Thyroid gland (tissue), 4 donors: ENCODE measurements at regions not wholly inside any gene's neighbourhood (a gene's known extent, or its start where the extent isn't known, plus 50 kb on each side); places are given as distances from the start of the nearest gene placed in this dataset.

Source experiments
- DNase-seq, 2 donors: peaks; one replicate each; pipeline ENCODE4 v3.0.0-alpha.2; 2019
- H3K27ac ChIP-seq, 3 donors: fragments of 200-600 bp; sonication (generic); 1 replicate in 2 of 3; 2 replicates in 1 of 3; pipeline ENCODE4 v1.5.1; 2016 to 2019; ENCODE audit warnings: mild to moderate bottlenecking in 1 of 3, moderate library complexity in 1 of 3
- H3K27me3 ChIP-seq: fragments of 200-600 bp; sonication (generic); one replicate; pipeline ENCODE4 v1.5.1; 2019
- H3K36me3 ChIP-seq, 2 donors: fragments of 200-600 bp; sonication (generic); one replicate each; pipeline ENCODE4 v1.5.1; 2016 to 2019
- H3K4me1 ChIP-seq, 2 donors: fragments of 200-600 bp; sonication (generic); one replicate each; pipeline ENCODE4 v1.5.1; 2017 to 2019
- H3K4me3 ChIP-seq, 3 donors: fragments of 200-600 bp; sonication (generic); replicated peaks in 1 of 3; 1 replicate in 2 of 3; 2 replicates in 1 of 3; pipeline ENCODE4 v1.5.1; 2016; ENCODE audit warnings: mild to moderate bottlenecking in 1 of 3
- H3K9me3 ChIP-seq: fragments of 200-600 bp; sonication (generic); one replicate; pipeline ENCODE4 v1.5.1; 2017
- POLR2A ChIP-seq, 2 donors: fragments of 450-650 bp; IDR thresholded peaks; one replicate each; pipeline ENCODE4 v1.6.1; 2017; ENCODE audit warnings: antibody characterized with exemption in 2 of 2, mild to moderate bottlenecking in 2 of 2, moderate library complexity in 1 of 2
- WGBS, 2 donors: methylation state at CpG; one replicate each; pipeline ENCODE4 v1.1.5; 2017; 5-methylcytosine and 5-hydroxymethylcytosine counted together
- intact Hi-C: fragments of 100-400 bp; cut with DNase I; formaldehyde crosslinking; loops from one replicate; pipeline ENCODE4 v1.15.1; 2023
- TF ChIP-seq, protein P1 (sequence below), 6 experiments: fragments of 200-600 bp in 3 of 6; fragments of 450-650 bp in 3 of 6; sonication (generic) in 3 of 6; IDR thresholded peaks; one replicate each; pipeline ENCODE4 v1.5.1; 2016 to 2019; ENCODE audit warnings: antibody characterized with exemption in 6 of 6, mild to moderate bottlenecking in 2 of 6, inconsistent platforms in 1 of 6, moderate library complexity in 1 of 6

DNA sequence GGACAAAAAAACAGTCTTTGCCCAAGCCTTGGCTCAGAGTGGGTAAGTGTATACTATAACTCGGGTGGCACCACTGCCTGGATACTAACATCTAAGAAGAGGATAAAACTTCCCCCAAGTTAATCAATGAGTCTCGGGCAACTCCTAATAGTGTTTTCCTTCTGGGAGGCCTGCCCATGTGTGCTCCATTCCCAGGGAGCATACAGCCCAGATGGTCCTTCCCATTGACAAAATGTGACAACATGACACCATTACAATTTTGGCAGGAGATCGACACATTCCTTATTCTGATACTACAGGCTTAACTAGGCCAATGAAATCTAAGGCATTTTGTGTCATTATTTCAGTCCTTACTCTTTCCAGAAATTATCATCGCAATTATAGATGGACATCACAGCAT lies 52.7 kb upstream of the CRIM1 start:
- DNase-seq, result no peak
- no peaks in the 10 kb centered on the region for H3K4me1 ChIP-seq
- intact Hi-C loops, result no loop called here
- 85 to 94% methylated on average over 4 of the region's 4 CpGs for WGBS, 2 donors
- H3K27me3 ChIP-seq, result no peaks in the 10 kb centered on the region
- TF ChIP-seq POLR2A (IDR thresholded peaks at IDR 0.05), result no peak
- H3K9me3 ChIP-seq, result no peaks in the 10 kb centered on the region
- H3K4me3 ChIP-seq, result no peak overlapping the region
- no peak overlapping the region for H3K27ac ChIP-seq
- no peaks in the 10 kb centered on the region for H3K36me3 ChIP-seq

DNA sequence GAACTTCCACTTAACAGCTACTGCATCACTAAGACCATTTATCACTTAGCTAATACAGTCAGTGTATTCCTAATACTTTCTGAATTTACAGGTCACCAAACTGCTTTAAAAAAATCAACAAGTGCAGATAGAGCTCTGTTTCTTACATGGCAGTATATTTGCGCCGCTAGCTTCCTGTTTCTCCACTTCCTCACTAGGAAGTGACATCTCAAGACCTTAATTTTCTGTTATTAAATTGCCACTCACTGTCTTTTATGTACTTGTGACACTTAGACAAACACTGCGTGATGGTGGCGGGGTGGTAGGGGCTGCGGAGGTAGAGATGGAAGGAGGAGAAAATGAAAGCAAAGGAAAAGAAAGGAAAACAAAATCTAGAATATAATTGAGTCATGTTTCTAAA lies 53.7 kb upstream of the CRIM1 start:
- Histone ChIP-seq H3K4me3 (no peak overlapping the region), H3K9me3 (no peaks in the 10 kb centered on the region), H3K36me3 (no peaks in the 10 kb centered on the region), H3K27me3 (no peaks in the 10 kb centered on the region), H3K27ac (no peak overlapping the region), H3K4me1 (no peaks in the 10 kb centered on the region)
- DNase-seq, result no peak
- intact Hi-C loops, result no loop called here
- TF ChIP-seq, protein P1, sequence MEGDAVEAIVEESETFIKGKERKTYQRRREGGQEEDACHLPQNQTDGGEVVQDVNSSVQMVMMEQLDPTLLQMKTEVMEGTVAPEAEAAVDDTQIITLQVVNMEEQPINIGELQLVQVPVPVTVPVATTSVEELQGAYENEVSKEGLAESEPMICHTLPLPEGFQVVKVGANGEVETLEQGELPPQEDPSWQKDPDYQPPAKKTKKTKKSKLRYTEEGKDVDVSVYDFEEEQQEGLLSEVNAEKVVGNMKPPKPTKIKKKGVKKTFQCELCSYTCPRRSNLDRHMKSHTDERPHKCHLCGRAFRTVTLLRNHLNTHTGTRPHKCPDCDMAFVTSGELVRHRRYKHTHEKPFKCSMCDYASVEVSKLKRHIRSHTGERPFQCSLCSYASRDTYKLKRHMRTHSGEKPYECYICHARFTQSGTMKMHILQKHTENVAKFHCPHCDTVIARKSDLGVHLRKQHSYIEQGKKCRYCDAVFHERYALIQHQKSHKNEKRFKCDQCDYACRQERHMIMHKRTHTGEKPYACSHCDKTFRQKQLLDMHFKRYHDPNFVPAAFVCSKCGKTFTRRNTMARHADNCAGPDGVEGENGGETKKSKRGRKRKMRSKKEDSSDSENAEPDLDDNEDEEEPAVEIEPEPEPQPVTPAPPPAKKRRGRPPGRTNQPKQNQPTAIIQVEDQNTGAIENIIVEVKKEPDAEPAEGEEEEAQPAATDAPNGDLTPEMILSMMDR (IDR thresholded peaks at IDR 0.05), result no peak
- TF ChIP-seq POLR2A (IDR thresholded peaks at IDR 0.05), result no peak
- WGBS, 2 donors, result 81 to 94% methylated on average over 5 of the region's 5 CpGs

DNA sequence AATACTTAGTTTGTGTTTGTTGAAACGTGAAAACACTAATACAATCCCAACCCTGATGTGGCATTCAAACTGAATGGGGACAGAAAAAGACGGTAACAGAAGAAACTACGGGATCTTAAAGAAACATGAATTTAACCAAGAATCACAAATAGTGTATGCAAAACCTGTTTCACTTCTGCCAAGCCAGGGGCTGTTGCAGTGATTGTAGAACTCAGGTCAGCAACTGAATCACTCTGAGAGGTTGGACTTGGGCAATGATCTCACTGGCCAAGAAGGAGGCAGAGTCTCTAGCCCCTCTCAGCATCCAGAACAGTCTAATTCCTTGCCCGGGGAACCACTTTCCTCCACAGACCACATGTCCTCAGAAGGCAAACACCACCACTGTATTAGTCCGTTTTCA lies 54.9 kb upstream of the CRIM1 start:
- no peak overlapping the region for H3K4me3 ChIP-seq
- no peak for DNase-seq
- H3K4me1 ChIP-seq, result no peaks in the 10 kb centered on the region
- 88 to 91% methylated on average over 5 of the region's 5 CpGs for WGBS, 2 donors
- H3K9me3 ChIP-seq, result no peaks in the 10 kb centered on the region
- H3K36me3 ChIP-seq, result no peaks in the 10 kb centered on the region
- TF ChIP-seq, protein P1 (IDR thresholded peaks at IDR 0.05), result no peak
- no peak for TF ChIP-seq POLR2A (IDR thresholded peaks at IDR 0.05)
- H3K27ac ChIP-seq, result no peak overlapping the region
- no peaks in the 10 kb centered on the region for H3K27me3 ChIP-seq
- intact Hi-C loops, result no loop called here

DNA sequence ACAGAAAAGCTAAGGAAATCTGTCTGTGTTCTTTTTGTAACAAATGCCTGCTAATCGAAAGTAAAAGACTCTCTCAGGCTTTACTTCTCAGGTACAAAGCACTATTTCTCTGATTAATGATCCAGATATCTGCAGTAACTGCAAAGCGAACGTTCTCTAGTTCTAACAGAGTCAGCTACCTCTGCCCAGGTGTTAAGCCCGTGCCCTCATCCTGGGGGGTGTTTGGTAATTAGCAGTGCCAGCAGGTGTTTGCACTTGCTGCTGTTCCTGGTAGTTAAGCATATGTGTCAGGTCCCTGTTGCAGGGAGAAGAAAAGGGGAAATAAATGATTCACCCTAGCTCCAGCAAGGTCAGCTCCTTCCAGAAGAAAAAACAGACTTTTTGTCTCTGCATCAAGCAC lies 58.8 kb upstream of the CRIM1 start:
- H3K36me3 ChIP-seq, result no peaks in the 10 kb centered on the region
- H3K27me3 ChIP-seq, result no peaks in the 10 kb centered on the region
- H3K4me1 ChIP-seq, result no peaks in the 10 kb centered on the region
- DNase-seq, result no peak
- no peak overlapping the region for H3K27ac ChIP-seq
- intact Hi-C loops, result no loop called here
- no peaks in the 10 kb centered on the region for H3K9me3 ChIP-seq
- WGBS, 2 donors, result 53 to 59% methylated on average over 4 of the region's 4 CpGs
- H3K4me3 ChIP-seq, result no peak overlapping the region
- TF ChIP-seq, protein P1 (IDR thresholded peaks at IDR 0.05), result no peak

DNA sequence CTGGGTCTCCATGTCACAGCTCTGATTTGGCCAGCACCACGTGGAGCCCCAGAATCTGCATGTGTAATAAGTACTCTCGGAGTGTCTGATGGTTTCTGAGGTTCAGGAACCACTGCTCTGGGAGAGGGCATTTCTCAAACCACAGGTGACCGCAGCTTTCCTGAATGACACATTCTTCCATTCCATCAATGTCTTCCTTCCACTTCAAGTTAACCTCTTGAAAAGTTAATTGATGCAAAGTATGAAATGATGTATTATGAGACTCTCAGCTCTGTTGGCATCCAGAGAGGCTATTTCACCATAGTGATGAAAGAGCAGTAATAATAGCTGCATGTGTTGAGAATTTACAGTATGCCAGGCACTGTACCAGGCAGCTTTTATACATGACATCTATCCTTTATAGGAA lies 61.3 kb upstream of the CRIM1 start:
- intact Hi-C loops, result no loop called here
- Histone ChIP-seq H3K27me3 (no peaks in the 10 kb centered on the region), H3K4me3 (no peak overlapping the region), H3K36me3 (no peaks in the 10 kb centered on the region), H3K27ac (no peak overlapping the region), H3K9me3 (no peaks in the 10 kb centered on the region), H3K4me1 (no peaks in the 10 kb centered on the region)
- TF ChIP-seq, protein P1 (IDR thresholded peaks at IDR 0.05), result no peak
- TF ChIP-seq POLR2A (IDR thresholded peaks at IDR 0.05), result no peak
- DNase-seq, result no peak
- 77 to 84% methylated on average over 3 of the region's 3 CpGs for WGBS, 2 donors

DNA sequence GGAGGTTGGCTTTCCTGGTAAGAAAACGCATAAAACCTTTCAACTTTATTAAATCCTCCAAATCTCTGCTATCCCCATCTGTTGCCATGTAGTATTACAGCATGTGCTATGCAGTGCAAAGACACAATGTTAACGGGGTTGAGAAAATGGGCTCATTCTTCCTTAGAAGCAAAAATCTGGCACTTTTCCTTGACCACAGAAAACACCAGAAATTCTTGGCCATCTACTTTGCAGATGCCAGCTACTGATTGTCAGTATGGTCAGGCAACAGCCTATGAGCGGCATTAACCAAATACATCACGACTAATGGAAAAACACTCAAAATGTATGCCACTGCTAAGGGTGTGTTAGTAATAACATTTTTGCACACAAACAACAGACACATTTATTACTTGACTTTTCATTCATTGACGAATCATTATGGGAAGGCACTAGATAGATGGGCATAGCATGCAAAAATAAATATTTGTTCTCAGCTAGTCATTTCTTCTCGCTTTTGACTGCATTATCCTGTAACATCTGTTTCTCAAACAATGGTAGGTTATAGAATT lies 65.2 kb upstream of the CRIM1 start:
- Histone ChIP-seq H3K4me3 (no peak overlapping the region), H3K4me1 (no peaks in the 10 kb centered on the region), H3K9me3 (no peaks in the 10 kb centered on the region), H3K36me3 (no peaks in the 10 kb centered on the region), H3K27me3 (no peaks in the 10 kb centered on the region), H3K27ac (no peak overlapping the region)
- intact Hi-C loops, result no loop called here
- 88 to 91% methylated on average over 6 of the region's 6 CpGs for WGBS, 2 donors
- TF ChIP-seq POLR2A (IDR thresholded peaks at IDR 0.05), result no peak
- TF ChIP-seq, protein P1 (IDR thresholded peaks at IDR 0.05), result no peak
- no peak for DNase-seq
